B cell (primary cell): ENCODE measurements at regions not wholly inside any gene's neighbourhood (a gene's known extent, or its start where the extent isn't known, plus 50 kb on each side); places are given as distances from the start of the nearest gene placed in this dataset.

Experiments used
- ATAC-seq: fragments of 200-7000 bp; cut with Tn5 transposase; one replicate; pipeline ENCODE4 v1.10.0; 2021; ENCODE audit warnings: low read depth, mild to moderate bottlenecking, moderate number of reproducible peaks, moderate library complexity
- CTCF ChIA-PET: fragments of 350-600 bp; sonication (Branson Sonifier 250); formaldehyde crosslinking; loops from one replicate; lab custom pipeline; 2021; ENCODE audit warnings: antibody characterized with exemption, inconsistent platforms; lab: Charles Lee
- POLR2A ChIA-PET: fragments of 350-600 bp; sonication (Branson Sonifier 250); formaldehyde crosslinking; loops from one replicate; lab custom pipeline; 2021; ENCODE audit warnings: antibody characterized with exemption; lab: Charles Lee
- DNase-seq: peaks from one replicate; pipeline ENCODE4 v3.0.0; 2013
- H2AFZ ChIP-seq: 2 replicates; pipeline ENCODE4 v1.6.1; 2012; ENCODE audit warnings: mild to moderate bottlenecking, low read depth, low read length; ENCODE audit not compliant: insufficient read depth, poor library complexity, severe bottlenecking
- H3K27ac ChIP-seq, 2 donors: 1 replicate in 1 of 2; 2 replicates in 1 of 2; pipeline ENCODE4 v1.5.1; 2012 to 2013; ENCODE audit warnings: low read length in 2 of 2, mild to moderate bottlenecking in 2 of 2, moderate library complexity in 1 of 2
- H3K27me3 ChIP-seq, 4 experiments: fragments of 200-600 bp in 1 of 4; sonication (generic) in 1 of 4; replicated peaks in 1 of 4; 1 replicate in 2 of 4; 2 replicates in 2 of 4; pipeline versions ENCODE4 v1.6.1 to v1.7.0; 2013 to 2016; ENCODE audit warnings: low read length in 3 of 4, mild to moderate bottlenecking in 2 of 4, mixed read lengths in 1 of 4, moderate library complexity in 1 of 4; ENCODE audit not compliant: insufficient read depth in 4 of 4, control insufficient read depth in 3 of 4; ENCODE audit errors: control extremely low read depth in 1 of 4
- H3K36me3 ChIP-seq, 2 experiments: replicated peaks in 1 of 2; 1 replicate in 1 of 2; 2 replicates in 1 of 2; pipeline versions ENCODE4 v1.6.1 to v1.7.1; 2013; ENCODE audit warnings: low read length in 1 of 2; ENCODE audit not compliant: insufficient read depth in 2 of 2, control insufficient read depth in 1 of 2; ENCODE audit errors: control extremely low read depth in 1 of 2, extremely low read depth in 1 of 2
- H3K4me1 ChIP-seq, 2 donors: fragments of 200-600 bp in 1 of 2; sonication (generic) in 1 of 2; 1 replicate in 1 of 2; 2 replicates in 1 of 2; pipeline versions ENCODE4 v1.5.1 to v1.6.1; 2013 to 2017; ENCODE audit warnings: low read length in 2 of 2; ENCODE audit not compliant: control insufficient read depth in 2 of 2, insufficient read depth in 2 of 2
- H3K4me2 ChIP-seq: replicated peaks from 2 replicates; pipeline ENCODE3; 2012; ENCODE audit warnings: mild to moderate bottlenecking, low read depth, low read length; ENCODE audit not compliant: poor library complexity, severe bottlenecking
- H3K4me3 ChIP-seq, 5 experiments: fragments of 200-600 bp in 1 of 5; sonication (generic) in 1 of 5; 1 replicate in 3 of 5; 2 replicates in 2 of 5; pipeline versions ENCODE4 v1.5.1 to v1.7.0; 2011 to 2016; ENCODE audit warnings: low read length in 4 of 5, mild to moderate bottlenecking in 4 of 5, low read depth in 2 of 5, control low read depth in 1 of 5, moderate library complexity in 1 of 5; ENCODE audit not compliant: insufficient read depth in 1 of 5; ENCODE audit errors: control extremely low read depth in 1 of 5, extremely low read depth in 1 of 5
- H3K79me2 ChIP-seq: fragments of 200-600 bp; sonication (generic); one replicate; pipeline ENCODE4 v1.6.0; 2016; ENCODE audit warnings: low read length; ENCODE audit not compliant: control insufficient read depth, insufficient read depth
- H3K9ac ChIP-seq: fragments of 200-600 bp; sonication (generic); 2 replicates; pipeline ENCODE4 v1.6.1; 2017; ENCODE audit warnings: mild to moderate bottlenecking, low read length, moderate library complexity
- H3K9me3 ChIP-seq, 3 donors: one replicate each; pipeline versions ENCODE4 v1.6.1 to v1.7.1; 2013; ENCODE audit warnings: low read length in 2 of 3; ENCODE audit not compliant: control insufficient read depth in 2 of 3, insufficient read depth in 1 of 3; ENCODE audit errors: control extremely low read depth in 1 of 3
- H4K20me1 ChIP-seq: 2 replicates; pipeline ENCODE4 v1.6.0; 2012; ENCODE audit warnings: mild to moderate bottlenecking, low read length; ENCODE audit not compliant: insufficient read depth, control insufficient read depth, poor library complexity, severe bottlenecking
- H3K27ac Mint-ChIP-seq: one replicate; pipeline ENCODE4 v1.8.0; 2021; ENCODE audit warnings: mixed read lengths
- H3K27me3 Mint-ChIP-seq: one replicate; pipeline ENCODE4 v1.8.0; 2021; ENCODE audit warnings: mixed read lengths
- H3K4me1 Mint-ChIP-seq: one replicate; pipeline ENCODE4 v1.8.0; 2021; ENCODE audit warnings: mixed read lengths
- H3K4me3 Mint-ChIP-seq: one replicate; pipeline ENCODE4 v1.8.0; 2021; ENCODE audit warnings: mixed read lengths
- H3K9me3 Mint-ChIP-seq: one replicate; pipeline ENCODE4 v1.8.0; 2022; ENCODE audit warnings: mixed read lengths; ENCODE audit not compliant: insufficient read depth
- EZH2 ChIP-seq: IDR thresholded peaks from 2 replicates; pipeline ENCODE4 v1.6.1; 2012; ENCODE audit warnings: borderline replicate concordance, low read depth, mild to moderate bottlenecking, moderate library complexity, low read length; ENCODE audit not compliant: insufficient read depth, poor library complexity, severe bottlenecking
- WGBS: methylation state at CpG from one replicate; pipeline ENCODE4 v1.1.5; 2013; ENCODE audit warnings: missing lambda C conversion rate; ENCODE audit not compliant: insufficient coverage; 5-methylcytosine and 5-hydroxymethylcytosine counted together
- intact Hi-C: fragments of 100-400 bp; cut with micrococcal nuclease; formaldehyde crosslinking; loops from one replicate; pipeline ENCODE4 v1.10.0; 2022
- TF ChIP-seq, protein P1 (sequence below): fragments of 200-600 bp; IDR thresholded peaks from one replicate; pipeline ENCODE4 v1.8.0; 2022; ENCODE audit warnings: antibody characterized with exemption, mild to moderate bottlenecking

DNA sequence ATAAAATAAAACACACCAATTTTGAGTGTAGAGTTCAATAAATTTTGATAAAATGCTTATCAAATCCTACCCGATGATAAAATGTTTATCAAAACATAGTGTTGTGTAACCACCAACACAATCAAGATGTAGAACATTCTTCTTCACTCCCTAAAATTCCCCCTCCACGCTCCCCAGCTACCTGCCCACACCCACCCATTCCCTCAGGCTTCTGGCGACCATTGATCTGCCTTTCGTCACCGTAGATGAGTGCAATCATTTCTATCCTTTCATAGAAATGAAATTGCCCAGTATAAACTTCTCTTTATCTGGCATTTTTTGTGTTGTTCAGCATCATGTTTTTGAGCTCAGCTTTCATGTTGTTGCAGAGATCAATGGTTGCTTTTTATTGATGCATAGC is 90.7 kb upstream of the TBX3 start:
- H3K27me3 ChIP-seq = no peaks in the 10 kb centered on the region
- POLR2A ChIA-PET = no interaction called here
- H3K4me1 ChIP-seq = no peaks in the 10 kb centered on the region
- TF ChIP-seq EZH2 = no peak
- TF ChIP-seq, protein P1, sequence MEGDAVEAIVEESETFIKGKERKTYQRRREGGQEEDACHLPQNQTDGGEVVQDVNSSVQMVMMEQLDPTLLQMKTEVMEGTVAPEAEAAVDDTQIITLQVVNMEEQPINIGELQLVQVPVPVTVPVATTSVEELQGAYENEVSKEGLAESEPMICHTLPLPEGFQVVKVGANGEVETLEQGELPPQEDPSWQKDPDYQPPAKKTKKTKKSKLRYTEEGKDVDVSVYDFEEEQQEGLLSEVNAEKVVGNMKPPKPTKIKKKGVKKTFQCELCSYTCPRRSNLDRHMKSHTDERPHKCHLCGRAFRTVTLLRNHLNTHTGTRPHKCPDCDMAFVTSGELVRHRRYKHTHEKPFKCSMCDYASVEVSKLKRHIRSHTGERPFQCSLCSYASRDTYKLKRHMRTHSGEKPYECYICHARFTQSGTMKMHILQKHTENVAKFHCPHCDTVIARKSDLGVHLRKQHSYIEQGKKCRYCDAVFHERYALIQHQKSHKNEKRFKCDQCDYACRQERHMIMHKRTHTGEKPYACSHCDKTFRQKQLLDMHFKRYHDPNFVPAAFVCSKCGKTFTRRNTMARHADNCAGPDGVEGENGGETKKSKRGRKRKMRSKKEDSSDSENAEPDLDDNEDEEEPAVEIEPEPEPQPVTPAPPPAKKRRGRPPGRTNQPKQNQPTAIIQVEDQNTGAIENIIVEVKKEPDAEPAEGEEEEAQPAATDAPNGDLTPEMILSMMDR = no peak
- no peak overlapping the region for H3K4me3 Mint-ChIP-seq
- 75% methylated on average over 1 of the region's 5 CpGs for whole genome bisulfite sequencing
- no peak overlapping the region for H2AFZ ChIP-seq
- no peak overlapping the region for H3K27ac Mint-ChIP-seq
- H3K4me2 ChIP-seq = no peak overlapping the region
- intact Hi-C loops = no loop called here
- no peak for ATAC-seq
- H3K27me3 Mint-ChIP-seq = peaks cover 5% of the 10 kb centered on the region
- no peak overlapping the region for H3K27ac ChIP-seq
- H3K4me1 Mint-ChIP-seq = no peaks in the 10 kb centered on the region
- H3K9ac ChIP-seq = no peak overlapping the region
- peaks cover 0 to 8% (median 0%) of the 10 kb centered on the region in 3 donors for H3K9me3 ChIP-seq
- H3K9me3 Mint-ChIP-seq = no peaks in the 10 kb centered on the region
- no peak for DNase-seq
- H3K36me3 ChIP-seq = no peaks in the 10 kb centered on the region
- CTCF ChIA-PET = no interaction called here
- H3K79me2 ChIP-seq = no peaks in the 10 kb centered on the region
- no peaks in the 10 kb centered on the region for H4K20me1 ChIP-seq
- no peak overlapping the region for H3K4me3 ChIP-seq

DNA sequence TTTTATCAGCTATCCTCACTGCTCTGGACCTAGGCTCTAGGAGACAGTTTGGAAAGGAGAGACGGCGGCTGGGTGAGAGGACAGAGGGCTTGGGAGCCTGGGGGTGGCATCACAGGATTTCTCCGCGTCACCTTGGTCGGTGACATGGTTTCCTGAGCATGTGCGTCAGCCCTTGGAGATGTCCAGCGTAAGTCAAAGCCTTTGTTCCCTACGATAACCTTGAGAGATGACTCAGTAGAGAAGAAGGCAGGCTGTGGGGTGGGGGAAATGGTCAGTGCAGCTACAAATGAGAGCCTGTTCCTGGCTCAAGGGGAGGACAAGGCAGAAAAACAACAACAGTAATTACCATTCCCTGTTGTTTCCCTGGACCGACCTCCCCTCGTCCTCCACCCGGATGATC is 90.2 kb upstream of the TBX3 start:
- Histone ChIP-seq H3K4me3 (no peak overlapping the region), H3K36me3 (no peaks in the 10 kb centered on the region), H3K79me2 (no peaks in the 10 kb centered on the region), H3K9ac (no peak overlapping the region), H3K4me2 (no peak overlapping the region), H3K9me3 (peaks cover 0 to 8% (median 0%) of the 10 kb centered on the region in 3 donors), H2AFZ (no peak overlapping the region), H3K27ac (no peak overlapping the region), H4K20me1 (no peaks in the 10 kb centered on the region), H3K4me1 (no peaks in the 10 kb centered on the region), H3K27me3 (no peaks in the 10 kb centered on the region)
- H3K27me3 Mint-ChIP-seq = peaks cover 5% of the 10 kb centered on the region
- 97% methylated on average over 8 of the region's 11 CpGs for WGBS
- H3K27ac Mint-ChIP-seq = no peak overlapping the region
- ChIA-PET CTCF (no interaction called here), POLR2A (no interaction called here)
- ATAC-seq (no peak), DNase-seq (no peak)
- no peaks in the 10 kb centered on the region for H3K4me1 Mint-ChIP-seq
- H3K4me3 Mint-ChIP-seq = no peak overlapping the region
- H3K9me3 Mint-ChIP-seq = no peaks in the 10 kb centered on the region
- no peak for TF ChIP-seq EZH2
- TF ChIP-seq, protein P1 = no peak
- intact Hi-C loops = no loop called here
